Daoy (cell line): ENCODE measurements at regions not wholly inside any gene's neighbourhood (a gene's known extent, or its start where the extent isn't known, plus 50 kb on each side); places are given as distances from the start of the nearest gene placed in this dataset.
A peak's percentile ranks its signal among the peaks of the same experiment; 100 is the strongest.

Experiments
- DNase-seq: peaks from one replicate; pipeline ENCODE4 v3.0.0-alpha.2; 2015; ENCODE audit warnings: low read depth

DNA sequence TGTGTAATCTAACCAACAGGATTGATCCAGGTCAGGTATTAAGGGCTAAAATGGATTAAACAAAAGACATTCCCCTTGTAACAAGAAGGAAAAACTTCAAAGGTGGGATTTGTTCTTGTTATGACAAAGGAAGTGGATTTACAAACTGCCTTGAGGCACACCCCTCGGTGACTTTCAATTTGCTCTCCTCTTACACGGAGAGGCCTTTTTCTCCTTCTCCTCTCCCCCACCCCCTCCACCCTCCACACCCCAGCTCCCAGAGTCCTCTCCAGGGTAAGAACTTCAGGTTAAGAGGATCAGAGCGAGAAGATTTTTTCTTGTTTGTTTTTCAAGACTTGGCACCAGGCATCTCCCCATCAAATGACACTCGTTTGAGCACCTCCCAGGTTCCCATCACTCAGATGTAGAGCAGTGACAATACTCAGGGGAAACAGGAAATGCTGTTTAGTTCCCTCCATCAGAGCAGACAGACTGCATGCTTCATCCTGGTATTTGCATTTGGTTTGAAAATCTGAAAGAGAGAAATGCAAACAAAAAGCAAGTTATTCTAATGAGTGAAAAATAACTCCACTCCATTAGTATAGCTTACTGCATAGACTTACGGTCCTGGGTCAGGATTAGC lies 77.6 kb upstream of the TMEM260 start:
- no peak for DNase-seq

DNA sequence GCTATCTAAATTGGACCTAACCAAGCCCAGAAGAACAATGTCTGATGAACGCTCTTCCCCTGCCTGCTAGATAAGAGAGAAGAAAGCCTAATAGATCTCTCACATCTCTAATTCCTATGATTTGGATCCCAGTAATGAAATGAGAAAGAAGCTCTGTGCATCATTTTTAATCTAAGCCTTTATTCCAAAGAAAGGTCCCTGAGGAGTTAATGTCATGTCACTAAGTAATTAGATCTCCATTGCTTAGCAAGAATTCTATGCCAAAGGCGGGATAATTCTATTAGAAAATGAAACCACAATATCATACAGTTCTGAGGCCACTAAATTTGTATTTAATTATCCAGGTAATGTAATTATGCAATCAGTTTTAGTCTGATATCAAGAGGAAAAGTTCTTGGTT lies 74.2 kb upstream of the TMEM260 start:
- DNase-seq = no peak

DNA sequence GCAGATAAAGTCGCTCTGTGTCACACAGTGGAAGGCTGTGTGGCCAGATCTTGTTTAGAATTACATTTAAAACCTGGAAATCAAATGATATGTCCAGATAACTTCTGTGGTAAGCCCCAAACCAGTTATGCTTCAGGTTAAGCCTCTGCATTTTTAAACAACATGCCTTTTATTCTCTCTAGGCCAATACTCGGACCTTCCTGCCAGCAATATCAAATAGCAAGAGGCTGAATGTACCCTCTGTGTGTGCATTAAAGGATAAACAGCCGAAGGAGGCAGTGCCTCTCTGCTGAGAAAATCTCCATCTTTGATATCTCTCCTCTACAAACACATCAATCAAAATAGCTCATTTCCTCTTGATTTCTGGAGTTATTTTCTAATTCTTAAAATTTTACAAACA lies 67.1 kb upstream of the TMEM260 start:
- DNase-seq = no peak

DNA sequence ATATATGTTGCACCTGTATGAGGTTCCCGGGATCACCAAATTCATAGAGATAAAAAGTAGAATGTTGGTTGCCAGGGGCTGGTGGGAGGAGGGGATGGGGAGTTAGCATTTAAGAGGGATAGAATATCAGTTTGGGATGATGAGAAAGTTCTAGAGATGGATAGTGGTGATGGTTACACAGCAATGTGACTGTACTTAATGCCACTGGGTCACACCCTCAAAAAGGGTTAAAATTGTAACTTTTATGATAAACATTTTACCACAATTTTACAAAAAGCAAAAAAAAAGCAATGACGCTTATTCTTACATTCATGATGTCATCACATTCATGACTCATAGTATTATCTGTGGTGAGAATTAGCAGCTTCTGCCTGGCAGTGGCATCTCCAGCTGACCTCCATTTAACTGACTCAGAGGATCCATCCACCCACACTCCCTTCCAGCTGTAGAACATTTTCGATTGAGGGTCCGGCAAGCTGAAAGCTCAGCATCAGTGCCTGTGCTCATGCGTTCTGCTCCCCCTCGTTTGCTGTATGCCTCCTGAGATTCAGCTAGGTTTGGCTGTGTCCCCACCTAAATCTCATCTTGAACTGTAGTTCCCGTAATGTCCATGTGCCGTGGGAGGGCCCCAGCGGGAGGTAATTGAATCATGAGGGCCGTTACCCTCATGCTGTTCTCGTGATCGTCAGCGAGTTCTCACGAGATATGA lies 64.8 kb upstream of the TMEM260 start:
- DNase-seq = peak; percentile 46

DNA sequence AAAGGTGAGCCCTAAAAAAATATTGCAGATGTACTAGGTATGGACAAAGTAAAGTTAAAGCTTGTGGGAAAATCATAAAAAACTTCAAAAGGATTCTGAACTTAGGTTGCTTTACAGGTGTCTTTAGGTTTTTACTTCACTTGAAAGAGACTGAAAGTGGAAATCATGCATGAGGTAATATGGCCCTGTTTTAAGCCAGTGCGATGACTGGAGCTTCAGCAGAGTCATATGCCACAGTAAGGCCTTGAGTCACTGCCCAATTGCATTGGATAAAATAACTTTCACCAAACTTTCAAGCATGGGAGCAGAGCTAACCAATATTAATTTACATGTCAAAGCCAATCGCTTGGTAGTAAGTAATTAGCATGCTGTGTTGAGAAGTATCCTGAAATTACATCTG lies 63.9 kb upstream of the TMEM260 start:
- no peak for DNase-seq

DNA sequence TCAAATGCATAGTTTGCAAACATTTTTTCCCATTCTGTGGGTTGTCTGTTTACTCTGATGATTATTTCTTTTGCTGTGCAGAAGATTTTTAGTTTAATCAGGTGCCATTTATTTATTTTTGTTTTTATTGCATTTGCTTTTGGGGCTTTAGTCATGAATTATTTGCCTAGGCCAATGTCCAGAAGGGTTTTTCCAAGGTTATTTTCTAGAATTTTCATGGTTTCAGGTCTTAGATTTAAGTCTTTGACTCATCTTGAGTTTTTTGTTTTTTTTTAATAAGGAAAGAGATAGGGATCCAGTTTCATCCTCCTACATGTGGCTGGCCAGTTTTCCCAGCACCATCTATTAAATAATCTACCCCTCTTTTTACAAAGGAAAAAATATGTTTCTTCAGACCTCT lies 57.2 kb upstream of the TMEM260 start:
- no peak for DNase-seq

DNA sequence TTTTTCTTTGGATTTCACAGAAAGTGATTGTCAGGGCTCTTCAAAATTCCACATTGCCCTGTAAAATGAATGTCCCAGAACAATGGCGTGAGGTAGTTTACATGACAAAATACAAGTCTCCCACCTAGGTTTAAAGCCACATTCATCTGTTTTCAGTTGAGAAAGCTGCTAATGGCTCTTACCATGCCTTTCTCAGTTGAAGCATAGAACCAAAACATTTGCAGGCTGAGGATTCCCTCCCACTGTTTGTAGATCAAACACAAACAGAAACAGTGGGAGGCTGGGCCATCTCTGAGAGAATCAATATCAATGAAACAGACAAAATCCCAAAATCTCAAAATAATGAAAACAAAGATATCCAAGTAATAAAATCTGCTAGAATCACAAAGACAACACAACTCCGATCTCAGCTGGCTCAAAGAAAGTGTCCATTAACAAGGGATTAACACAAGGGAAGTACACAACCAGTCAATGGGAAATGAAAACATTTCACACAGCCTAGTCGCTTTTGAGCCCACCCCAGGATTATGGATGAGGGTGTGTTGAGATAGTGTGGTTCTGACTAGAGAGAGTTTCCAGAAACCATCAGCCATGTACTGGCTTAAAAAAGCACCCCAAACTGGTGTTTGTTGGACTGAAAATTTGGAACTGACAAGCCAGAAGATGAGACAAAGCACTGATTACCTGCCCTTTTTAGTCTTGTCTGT lies 54.5 kb upstream of the TMEM260 start:
- DNase-seq = no peak

DNA sequence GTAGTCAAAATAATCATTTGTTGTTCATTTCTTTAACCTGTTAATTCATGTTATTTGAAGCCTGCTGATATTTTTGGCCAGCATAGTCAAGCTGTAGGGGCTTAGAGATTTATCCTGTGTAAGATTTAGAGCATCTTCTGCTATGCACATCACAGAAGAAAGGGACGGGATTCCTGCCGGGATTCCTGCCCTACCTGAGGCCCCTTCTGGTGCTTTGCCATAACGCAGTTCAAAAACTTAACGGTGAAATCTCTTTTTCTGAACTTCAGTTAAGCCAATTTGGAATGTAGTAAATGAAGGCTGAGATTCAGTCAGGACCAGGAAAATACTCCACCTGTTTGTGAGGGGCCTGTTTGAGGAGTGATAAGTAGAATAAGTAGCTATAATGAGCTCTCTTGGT lies 50.7 kb upstream of the TMEM260 start:
- no peak for DNase-seq
